Dermis blood vessel endothelial cell (primary cell): ENCODE measurements at regions not wholly inside any gene's neighbourhood (a gene's known extent, or its start where the extent isn't known, plus 50 kb on each side); places are given as distances from the start of the nearest gene placed in this dataset.
A peak's percentile ranks its signal among the peaks of the same experiment; 100 is the strongest.

ENCODE experiments used
- DNase-seq: peaks from one replicate; pipeline ENCODE4 v3.0.0; 2010

GRCh38 chr5:33303579-33304095 is 137.1 kb upstream of the TARS1 start:
- DNase-seq: no peak

DNA sequence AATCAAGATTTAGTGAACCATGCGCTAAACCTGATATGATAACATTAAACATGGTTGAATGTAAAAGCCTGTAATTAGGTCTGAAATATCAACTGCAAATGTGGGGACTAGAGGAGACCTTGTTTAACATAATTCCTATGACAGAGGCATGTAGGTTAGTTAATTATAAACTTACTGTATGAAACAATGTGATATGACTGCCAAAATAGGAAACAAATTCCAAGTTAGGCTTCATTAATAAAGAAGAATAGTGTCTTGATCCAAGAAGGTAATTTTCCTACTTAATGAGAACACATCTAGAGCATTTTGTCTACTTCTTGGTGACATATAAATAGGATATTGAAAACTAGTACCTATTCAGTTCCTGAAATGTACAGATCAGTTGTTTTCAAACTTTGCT is 136.2 kb upstream of the TARS1 start:
- DNase-seq: no peak

- DNase-seq: no peak
These were observed 135.2 kb upstream of the TARS1 start for GRCh38 chr5:33305572-33305971.

DNA sequence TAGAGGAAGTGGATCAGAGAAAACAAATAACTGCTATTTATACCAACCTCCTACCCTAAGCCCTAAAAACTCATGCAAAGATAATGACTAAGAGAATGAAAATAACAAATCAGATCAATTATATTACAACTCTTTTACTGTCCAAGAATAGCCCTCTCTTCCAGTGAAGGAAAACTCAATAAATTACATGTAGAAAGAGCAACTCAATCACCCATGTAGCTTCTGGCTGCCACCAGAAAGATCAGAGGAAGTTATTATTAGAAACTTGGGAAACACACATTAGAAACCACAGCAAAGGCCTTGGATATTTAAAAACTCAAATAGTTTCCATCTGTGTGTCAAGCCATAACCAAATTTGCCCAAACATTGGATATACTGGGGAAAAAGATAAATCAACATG is 134.0 kb upstream of the TARS1 start:
- no peak for DNase-seq

GRCh38 chr5:33308586-33308985 is 132.2 kb upstream of the TARS1 start:
- no peak for DNase-seq

GRCh38 chr5:33309068-33309467 is 131.7 kb upstream of the TARS1 start:
- no peak for DNase-seq

GRCh38 chr5:33309536-33310345 is 131.0 kb upstream of the TARS1 start:
- DNase-seq: no peak

GRCh38 chr5:33310451-33310850 is 130.3 kb upstream of the TARS1 start:
- no peak for DNase-seq

- no peak for DNase-seq
These were observed 128.9 kb upstream of the TARS1 start for GRCh38 chr5:33311893-33312292.

DNA sequence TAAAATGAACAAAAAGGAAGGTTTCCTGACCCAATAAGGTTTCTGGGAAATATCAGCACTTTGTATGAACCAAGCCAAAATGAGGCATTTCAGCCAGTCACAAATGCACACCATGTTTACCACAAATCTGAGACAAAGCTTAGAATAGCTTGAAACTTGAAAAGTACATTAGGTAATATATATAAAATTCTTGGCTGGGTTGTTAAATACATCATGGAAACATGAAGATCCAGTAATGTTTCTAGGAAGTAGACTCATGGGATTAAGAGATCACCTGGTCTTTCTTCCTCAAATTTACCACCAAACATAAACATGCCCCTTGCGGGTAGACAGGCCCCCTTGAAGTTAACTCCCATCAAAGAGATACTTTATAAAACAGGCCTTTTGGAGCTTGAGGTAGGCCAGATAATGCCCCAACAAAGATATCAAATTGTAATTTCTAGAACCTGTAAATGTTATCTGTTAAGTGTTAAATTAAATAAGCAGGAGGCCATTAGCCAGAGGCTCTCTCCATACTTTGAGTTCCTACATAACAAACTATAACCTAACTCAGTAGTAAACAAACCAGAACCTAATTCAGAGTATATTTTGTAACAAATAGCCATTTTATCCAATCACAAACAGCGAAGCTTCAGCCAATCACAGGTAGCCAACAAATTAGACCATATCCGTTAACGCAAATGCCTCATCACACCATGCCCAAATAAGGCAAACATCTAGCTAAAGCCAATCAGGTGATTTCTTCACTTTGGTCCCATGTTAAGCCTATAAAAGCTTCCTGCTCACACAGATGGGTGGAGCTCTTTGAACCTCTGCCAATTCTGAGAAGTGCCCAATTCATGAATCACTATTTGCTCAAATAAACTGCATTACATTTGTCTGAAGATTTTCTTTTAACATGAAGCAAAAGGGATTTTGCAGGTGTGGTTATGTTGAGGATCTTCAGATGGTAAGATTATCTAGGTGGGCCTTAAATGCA is 127.9 kb upstream of the TARS1 start:
- DNase-seq: peak; percentile 63

- no peak for DNase-seq
These were observed 125.6 kb upstream of the TARS1 start for GRCh38 chr5:33315189-33315588.

DNA sequence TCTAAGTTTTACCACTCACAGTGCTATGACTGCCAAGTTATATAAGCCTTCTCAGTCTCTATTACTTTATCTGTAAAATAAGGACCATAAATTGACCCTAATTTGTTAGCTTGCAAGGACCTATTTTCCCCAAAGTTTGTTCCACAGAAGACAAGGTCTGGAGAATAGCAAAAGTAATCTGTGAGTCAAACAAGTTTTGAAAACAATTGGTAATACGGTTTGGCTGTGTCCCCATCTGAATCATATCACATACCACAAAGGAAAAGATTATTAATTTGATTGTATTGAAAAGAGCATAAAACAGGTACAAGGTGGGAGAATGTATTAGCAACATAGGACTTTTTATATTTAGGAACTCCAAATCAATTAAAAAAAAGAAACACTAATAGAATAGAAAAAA is 124.0 kb upstream of the TARS1 start:
- peak; percentile 43 for DNase-seq

DNA sequence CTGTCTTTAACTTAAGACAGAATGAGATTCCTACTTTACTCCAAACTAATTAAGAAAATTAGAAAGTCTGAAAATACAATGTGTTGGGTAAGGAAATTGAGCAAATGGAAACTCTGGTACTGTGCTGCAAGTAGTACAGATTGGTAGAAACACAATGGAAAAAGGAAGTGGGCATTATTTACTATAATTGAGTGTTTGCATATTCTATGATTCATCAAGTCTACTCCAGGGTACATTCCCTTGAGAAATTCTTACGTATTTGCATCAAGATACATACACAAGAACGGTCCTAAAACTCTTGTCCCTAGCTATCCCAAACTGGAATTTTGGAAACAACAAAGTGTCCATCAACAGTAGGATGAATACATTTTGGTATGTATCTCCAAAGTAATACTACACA is 123.5 kb upstream of the TARS1 start:
- DNase-seq: peak; percentile 77

GRCh38 chr5:33319151-33319550 is 121.6 kb upstream of the TARS1 start:
- no peak for DNase-seq

- no peak for DNase-seq
These were observed 120.9 kb upstream of the TARS1 start for GRCh38 chr5:33319841-33320240.

GRCh38 chr5:33321026-33321425 is 119.7 kb upstream of the TARS1 start:
- DNase-seq: peak; percentile 98

DNA sequence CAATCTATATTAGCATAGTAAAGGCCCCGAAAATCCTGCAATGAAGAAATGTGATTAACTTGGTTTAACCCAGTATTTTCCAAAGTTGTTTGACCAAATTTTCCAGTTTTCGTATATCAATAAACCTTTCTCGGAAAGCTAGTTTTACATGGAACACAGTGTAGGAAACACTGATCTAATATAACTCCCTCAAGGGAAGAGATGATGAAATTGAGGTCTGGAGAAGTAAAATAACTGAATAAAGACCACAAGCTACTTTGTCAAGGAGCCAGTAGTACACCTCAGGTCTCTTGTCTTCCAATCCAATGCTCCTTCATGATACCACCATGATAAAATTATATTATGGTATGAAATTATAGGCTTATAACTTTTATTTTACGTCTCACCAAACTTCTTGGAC is 118.1 kb upstream of the TARS1 start:
- DNase-seq: no peak

- no peak for DNase-seq
These were observed 116.0 kb upstream of the TARS1 start for GRCh38 chr5:33324667-33325307.

DNA sequence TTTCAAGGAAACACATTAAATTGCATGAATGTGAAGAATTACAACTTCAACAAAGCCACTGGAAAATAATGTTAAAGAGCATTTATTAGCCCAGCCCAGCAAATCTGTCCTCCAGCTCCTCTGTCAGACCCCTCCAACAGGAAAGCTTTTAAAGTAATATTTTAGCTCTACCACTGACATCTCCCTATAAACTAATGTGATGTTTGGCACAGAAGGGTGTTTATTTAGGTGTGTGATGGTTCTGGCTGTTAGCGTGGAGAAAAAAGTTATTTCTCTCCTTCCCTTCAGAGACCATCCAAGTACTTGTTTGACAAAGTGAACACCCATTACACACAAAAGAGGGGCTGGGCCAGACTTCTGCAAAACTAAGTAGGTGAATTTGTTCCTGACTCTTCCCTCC is 111.9 kb upstream of the TARS1 start:
- no peak for DNase-seq

DNA sequence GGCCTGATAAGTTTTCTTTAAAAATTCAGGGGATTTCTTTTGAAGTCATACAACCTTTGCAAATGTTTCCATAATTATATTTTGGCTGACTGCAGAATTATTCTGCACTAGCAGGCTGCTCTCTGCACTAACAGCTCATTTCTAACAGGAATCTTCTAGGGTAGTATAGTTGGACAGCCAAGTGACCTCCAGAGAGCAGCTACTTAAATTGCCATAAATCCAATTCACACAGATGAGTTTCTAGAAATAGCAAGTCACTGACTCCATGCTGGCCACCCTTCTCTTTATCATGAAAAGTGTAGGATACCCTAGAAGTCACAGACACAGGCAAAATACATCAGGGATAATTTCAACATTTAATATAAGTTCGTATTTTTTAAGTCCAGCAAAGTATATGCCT is 110.9 kb upstream of the TARS1 start:
- DNase-seq: no peak

- DNase-seq: peak; percentile 77
These were observed 110.3 kb upstream of the TARS1 start for GRCh38 chr5:33330426-33330825.

DNA sequence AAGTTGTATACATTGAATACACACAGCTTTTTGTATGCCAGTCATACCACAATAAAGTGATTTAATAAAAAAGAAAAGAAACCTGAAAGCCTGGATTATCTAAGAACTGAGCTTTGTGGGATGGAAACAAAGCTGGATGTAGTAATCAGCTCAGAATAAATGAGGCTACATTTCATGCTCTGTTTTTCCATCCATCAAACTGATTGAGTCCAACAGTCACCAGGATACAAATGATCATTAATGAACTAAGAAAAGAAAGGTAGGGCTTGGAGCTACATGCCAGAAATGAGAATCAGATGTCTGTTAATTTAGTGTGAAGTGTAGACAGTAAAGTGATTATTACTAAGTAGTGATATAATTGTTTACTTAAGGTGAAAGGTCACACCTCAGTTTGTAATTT is 109.8 kb upstream of the TARS1 start:
- no peak for DNase-seq

- DNase-seq: no peak
These were observed 108.0 kb upstream of the TARS1 start for GRCh38 chr5:33332804-33333203.
